HG03571 (cell line): ENCODE measurements at regions not wholly inside any gene's neighbourhood (a gene's known extent, or its start where the extent isn't known, plus 50 kb on each side); places are given as distances from the start of the nearest gene placed in this dataset.
"Not testable (repeated sequence)": the region's sequence is repeated elsewhere in the genome, so short reads cannot be mapped to it uniquely, and the experiment has no call there.

ENCODE experiments used
- ATAC-seq: cut with Tn5 transposase; IDR thresholded peaks from one replicate; pipeline ENCODE4 v1.9.1; 2021; ENCODE audit not compliant: unreplicated experiment

DNA sequence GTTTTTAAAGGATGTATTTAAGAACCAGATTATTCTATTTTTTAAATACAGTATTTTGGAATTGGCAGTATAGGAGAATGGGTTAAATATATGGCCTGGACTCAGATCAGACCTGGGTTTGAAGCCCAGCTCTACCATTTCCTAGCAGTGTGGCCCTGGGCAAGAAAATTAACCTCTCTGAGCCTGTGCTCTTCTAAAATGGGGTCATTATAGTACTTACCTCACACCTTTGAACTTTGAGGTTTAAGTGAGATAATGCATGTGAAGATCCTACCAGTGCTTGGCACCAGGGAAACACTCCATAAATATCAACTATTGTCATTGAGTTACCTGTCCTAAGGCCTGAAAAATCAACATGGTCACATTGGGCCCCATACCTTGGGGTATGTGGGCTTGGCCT is 93.4 kb upstream of the WSB1 start:
- ATAC-seq = no peak

DNA sequence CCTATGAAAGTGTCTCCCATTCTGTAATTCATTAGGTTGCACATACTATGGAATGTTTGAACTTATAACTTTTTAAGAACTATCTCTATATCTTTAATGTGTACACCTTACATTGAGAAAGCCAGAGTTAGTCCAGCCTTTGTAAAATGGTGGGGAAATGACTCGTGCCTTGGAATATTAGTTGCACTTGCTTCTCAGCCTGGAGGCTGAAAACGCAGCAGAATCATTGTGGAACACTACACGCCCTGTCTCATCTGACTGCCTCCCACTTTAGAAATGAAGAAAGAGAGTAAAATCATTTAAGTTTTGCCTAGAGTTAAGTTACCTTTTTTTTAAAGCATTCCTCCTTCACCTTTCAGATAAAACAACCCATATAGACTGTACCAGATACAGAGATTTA is 90.7 kb upstream of the WSB1 start:
- no peak for ATAC-seq

DNA sequence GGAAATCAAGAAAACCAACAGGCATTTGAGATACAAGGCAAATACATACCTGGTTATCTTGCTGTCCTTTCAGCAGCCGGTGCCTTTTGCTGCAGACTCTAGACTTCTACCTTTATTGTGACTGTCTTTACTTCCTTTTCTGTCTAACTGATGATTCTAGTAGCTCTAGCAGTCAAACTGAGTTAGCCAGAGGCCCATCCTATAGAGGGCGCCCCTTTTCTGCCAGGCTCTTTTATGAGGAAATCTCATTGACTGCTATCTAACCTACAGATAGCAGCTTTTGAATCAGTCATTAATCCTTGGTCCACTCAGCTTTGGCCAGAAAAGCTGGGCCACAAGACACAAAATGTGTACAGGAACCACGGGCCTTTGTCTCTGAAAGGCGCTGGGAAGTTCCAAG is 87.5 kb upstream of the WSB1 start:
- no peak for ATAC-seq

DNA sequence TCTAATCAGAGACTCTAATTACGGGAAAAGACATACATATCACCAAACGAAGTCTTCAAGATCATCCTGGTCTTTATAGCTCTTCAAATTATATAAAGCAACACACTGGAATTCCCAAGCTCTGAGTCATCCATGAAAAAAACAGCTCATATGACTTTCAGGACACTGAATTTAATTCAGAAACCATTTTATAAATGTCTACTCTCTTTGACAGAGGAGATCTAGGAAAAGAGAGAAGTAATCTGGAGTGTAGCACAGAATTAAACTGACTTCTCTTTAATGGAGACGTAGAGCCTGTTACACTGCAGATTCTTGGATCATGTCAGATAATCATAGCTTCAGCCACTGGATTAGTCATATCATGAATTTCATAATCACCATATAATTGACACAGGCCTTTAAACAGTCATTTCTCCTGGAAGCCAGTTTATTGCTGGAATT is 86.8 kb upstream of the WSB1 start:
- no peak for ATAC-seq

DNA sequence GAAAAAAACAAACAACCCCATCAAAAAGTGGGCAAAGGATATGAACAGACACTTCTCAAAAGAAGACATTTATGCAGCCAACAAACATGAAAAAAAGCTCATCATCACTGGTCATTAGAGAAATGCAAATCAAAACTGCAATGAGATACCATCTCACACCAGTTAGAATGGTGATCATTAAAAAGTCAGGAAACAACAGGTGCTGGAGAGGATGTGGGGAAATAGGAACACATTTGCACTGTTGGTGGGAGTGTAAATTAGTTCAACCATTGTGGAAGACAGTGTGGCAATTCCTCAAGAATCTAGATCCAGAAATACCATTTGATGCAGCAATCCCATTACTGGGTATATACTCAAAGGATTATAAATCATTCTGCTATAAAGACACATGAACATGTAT is 85.5 kb upstream of the WSB1 start:
- not testable (repeated sequence) for ATAC-seq

DNA sequence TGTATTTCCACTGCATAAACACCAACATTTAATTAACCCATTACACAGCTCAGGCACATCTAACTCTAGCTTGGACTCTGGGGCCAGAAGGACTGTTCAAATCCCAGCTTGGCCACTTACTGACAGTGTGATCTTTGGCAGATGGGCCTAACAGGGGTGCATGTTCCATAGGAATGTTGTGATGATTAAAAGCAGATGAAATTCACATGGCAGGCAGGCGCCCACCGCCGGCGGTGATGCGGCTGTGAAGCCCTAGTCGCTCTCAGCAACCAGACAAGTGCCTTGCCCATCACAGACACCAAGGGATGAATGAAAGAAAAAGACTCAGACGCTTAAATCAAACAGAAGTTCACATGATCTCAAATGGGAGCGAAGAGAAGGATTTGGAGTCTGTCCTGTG is 84.6 kb upstream of the WSB1 start:
- ATAC-seq = no peak

DNA sequence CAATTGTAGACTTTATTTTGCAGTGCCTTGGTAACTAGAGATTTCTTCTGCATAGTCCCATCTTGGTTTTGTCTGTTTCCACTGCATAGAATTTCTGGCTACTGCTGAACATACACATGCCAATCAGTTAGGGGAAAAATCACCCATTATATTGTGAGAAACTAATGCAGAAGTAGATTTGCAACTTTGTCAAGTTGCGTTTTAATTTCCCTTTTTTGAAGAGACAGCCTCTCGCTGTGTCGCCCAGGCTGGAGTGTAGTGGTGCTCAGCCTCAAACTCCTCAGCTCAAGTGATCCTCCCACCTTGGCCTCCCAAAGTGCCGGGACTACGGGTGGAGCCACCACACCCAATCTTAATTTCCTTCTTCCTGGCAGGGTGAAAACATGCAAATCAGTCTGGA is 83.1 kb upstream of the WSB1 start:
- ATAC-seq = not testable (repeated sequence)

DNA sequence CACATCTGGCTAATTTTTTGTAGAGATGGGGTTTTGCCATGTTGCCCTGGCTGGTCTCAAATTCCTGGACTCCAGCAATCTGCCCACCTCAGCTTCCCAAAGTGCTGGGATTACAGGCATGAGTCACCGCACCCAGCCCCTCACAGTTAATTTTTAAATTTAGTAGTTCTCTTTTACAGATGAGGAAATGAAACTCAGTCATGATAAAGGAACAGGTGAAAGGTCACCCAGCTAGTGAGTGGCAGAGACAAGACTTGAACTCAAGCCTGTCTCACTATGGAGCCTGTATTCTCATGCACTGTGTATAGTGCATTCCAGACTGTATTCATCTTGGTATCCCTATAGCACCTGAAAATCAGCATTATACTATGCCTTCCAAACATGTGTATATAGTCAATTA is 77.1 kb upstream of the WSB1 start:
- no peak for ATAC-seq

DNA sequence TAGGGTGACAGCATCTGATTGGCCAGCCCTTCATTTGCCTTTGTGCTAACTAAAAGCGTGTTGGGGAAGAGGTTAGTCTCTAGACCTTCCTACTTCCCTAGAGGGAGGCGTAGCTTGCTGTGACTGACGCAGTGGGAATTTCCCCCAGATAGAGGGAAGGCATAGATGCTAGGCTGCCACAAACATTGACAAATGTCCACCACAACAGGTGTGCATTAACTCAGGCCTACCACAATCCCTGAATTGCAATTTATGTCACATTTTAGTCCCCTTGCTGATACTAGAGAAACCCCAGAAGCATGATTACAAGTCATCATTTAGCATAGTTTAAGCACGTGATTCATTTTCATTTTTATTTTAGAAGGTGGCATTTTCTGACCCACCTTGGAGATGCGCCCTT is 76.3 kb upstream of the WSB1 start:
- peak; percentile 79 for ATAC-seq

DNA sequence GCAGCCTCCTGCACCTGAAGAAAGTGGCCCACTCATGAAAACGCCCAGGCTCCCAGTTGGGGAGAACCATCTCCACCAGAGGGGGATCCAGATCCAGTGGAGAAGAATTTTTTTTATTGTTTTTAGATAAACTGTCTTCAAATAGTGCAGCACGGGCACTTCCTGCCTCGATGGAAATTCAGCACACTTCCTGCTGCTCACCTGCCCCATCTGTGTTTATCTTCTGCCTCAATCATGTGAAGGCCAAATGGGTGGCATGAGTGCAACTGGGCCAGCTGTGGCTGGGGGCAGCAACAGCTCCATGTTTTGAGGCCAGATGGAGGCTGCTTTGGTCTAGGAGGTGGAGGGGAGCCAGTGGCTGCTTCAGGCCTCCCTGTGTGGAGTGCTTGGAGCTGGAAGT is 75.9 kb upstream of the WSB1 start:
- no peak for ATAC-seq

DNA sequence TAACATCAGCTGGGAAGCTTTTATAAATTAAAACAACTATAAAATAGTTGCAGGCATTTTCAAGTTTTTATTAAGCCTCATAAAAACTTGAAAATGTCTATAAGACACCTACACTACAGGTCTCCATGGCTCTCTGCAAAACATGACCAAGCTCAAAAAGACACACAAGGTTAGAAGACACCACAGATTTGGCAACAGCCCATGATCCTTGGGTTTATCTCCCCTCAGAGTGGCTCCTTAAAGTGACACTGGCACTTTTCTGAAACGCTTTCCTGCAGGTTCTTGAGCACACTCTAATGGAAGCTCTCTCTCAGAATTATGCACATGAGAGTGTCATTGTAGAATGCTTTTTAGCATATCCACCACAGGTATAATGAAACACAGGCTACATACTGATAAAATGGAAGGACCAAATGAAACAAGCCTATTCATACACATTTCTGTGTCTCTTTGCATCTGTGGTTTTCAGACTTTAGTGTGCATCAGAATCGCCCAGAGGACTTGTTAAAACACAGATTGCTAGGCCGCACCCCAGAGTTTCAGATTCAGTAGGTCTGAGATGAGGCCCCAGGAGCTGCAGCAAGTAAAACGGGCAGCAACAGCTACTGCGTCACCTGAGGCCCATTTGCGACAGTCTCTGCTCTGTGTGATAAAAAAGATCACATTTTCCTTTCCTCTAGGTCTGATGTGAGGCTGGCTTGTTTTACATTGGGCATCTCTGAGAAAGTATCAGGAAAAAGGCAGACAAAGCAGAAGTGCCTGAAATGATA is 75.0 kb upstream of the WSB1 start:
- ATAC-seq = peak; percentile 58

DNA sequence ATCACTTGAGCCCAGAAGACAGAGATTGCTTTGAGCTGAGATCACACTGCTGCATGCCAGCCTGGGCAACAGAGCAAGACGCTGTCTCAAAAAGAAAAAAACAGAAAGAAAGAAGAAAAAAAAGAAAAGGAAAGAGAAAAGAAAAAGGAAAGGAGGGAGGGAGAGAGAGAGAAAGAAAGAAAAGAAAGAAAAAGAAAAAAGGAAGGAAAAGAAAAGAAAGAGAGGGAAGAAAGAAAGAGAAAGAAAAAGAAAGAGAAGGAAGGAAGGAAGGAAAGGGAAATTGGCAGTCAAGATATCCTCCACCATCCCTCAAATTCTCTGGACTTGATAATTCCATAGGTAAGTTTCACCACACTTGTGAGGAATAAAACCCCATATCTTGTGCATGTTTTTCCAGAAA is 71.4 kb upstream of the WSB1 start:
- ATAC-seq = no peak

DNA sequence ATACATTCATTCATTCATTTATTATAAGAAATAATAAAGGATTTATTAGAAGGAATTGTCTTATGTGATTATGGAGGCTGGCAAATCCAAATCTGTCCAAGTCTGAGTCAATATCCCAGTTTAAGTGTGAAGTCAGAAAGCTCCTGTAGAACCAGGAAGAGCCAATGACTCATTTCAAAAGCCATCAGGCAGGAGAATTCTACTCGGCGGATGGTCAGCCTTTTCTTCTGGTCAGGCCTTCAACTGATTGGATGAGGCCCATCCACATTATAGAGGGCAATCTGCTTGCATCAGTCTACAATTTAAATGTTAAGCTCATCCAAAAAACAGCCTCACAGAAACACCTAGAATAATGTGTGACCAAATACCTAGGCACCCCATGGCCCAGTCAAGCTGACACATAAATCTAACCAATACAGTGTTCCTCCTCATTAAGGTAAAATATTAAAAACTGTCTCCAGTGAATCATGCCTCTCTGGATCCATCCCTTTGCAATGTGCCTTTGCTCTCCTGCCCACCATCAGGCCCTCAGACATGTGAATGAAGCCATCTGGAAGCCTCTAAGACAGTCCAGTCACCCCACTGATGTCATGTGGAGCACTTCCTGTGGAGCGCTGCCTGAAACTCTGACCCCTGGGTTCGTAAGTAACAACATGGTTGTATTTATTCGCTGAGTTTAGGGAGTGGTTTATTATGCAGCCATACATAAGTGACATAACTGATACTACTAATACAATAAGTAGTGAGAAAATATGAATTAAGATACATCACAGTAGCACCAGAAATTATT is 69.2 kb upstream of the WSB1 start:
- ATAC-seq = no peak

DNA sequence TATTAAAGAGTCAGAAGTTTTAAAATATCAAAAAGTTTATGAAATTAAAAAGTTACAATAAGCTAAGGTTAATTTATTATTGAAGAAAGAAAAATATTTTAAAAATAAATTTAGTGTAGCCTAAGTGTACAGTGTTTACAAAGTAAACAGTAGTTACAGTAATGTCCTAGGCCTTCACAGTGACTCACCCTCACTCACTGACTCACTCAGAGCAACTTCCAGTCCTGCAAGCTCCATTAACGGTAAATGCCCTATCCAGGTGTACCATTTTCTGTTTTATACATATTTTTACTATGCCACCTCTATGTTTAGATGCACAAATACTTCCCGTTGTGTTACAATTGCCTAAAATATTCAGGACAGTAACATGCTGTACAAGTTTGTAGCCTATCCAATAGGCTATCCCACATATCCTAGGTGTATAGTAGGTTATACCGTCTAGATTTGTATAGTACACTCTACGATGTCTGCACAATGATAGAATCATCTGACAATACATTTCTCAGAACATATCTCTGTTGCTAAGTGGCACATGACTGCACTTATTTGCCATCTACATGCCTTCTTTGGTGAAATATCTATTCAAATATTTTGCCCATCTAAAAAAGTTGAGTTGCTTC is 67.2 kb upstream of the WSB1 start:
- no peak for ATAC-seq

DNA sequence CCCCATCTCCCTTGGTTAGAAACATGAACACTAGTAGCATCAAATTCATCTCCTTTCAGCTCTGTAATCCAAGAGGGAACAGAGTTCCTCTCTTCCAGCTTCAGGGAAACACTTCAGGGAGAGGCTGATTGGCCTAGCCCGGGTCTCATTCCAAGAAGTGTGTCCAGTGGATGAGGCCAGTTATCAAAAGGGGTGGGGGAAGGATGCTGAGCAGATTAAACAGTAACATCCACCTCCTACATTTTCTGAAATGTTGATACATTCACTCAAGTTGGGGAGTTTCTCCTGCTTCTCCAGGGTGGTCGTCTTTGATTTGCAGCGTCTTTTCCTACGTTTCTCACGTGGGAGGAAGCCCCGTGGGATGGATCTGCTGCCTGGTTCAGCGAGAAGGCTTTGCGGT is 62.9 kb upstream of the WSB1 start:
- ATAC-seq = no peak

DNA sequence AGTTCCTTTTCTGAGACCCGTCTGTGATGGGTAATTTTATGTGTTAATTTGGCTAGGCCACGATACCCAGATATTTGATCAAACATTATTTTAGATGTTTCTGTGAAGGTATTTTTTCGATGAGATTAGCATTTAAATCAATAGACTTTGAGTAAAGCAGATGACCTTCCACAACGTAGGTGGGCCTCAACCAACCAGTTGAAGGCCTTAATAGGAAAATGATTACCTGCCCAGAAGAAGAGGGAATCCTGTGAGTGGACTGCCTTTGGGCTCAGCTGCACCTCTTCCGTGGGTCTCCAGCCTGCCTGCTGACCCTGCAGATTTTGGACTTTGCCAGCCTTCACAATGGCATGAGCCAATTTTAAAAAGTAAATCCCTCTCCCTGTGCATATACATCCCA is 61.6 kb upstream of the WSB1 start:
- ATAC-seq = no peak

DNA sequence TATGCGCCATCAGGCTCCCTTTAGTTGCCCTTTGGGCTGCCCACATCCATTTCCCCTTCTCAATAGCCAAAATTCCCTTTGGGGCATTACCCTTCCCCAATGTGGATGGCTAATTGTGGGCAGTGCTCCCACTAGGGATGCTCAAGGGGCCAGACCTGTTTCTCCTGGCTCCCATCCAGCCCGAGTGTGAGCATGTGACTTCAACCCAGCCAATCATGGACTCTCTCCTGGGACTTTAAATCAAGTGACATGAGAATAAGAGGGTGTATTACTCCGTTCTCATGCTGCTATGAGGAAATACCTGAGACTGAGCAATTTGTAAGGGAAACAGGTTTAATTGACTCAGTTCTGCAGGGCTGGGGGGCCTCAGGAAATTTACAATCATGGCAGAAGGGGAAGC is 60.9 kb upstream of the WSB1 start:
- ATAC-seq = no peak

DNA sequence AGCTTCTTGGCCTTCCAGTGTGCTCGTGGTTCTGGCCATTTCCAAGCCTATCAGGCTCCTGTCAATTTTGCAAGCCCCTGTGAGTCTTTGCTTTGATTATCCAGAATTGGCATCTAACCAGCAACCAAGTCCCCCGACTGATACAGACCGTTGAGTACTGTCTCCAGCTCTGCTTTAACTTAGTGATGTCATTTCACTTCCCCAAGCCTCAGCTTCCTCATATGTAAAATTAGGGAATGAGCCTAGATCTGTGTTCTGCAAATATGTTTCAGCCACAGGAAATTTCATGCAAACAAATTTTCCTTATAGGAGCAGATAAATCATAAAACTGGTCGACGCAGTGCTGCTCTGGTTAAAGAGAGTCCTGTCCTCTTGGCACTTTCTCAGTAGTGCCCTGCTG is 60.1 kb upstream of the WSB1 start:
- ATAC-seq = no peak

DNA sequence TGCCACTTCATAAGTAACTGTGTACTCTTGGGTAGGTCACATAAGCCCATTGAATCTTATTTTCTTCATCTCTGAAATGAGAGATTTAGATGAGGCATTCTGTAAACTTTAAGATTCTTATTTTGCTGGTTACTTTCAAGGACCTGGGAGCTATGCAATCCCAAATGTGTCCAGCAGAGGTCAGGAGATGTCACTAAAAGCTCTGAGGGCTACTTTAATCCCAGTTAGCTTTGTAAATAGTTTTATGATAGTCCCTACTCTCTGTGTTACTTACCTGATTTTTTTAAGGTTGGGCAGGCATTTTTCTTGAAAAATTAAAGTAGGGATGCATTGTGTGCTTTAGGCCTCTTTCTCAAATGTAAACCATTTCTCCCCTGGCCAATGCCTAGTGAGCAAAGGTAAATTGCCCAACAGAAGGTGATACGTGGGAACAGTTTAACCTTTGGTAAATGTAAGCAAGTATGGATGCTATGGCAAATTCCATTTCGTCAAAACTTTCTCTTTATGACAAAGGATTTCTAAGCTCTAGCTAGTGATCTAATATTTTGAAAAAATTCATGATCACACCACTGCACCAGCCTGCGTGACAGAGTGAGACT is 57.1 kb upstream of the WSB1 start:
- no peak for ATAC-seq

DNA sequence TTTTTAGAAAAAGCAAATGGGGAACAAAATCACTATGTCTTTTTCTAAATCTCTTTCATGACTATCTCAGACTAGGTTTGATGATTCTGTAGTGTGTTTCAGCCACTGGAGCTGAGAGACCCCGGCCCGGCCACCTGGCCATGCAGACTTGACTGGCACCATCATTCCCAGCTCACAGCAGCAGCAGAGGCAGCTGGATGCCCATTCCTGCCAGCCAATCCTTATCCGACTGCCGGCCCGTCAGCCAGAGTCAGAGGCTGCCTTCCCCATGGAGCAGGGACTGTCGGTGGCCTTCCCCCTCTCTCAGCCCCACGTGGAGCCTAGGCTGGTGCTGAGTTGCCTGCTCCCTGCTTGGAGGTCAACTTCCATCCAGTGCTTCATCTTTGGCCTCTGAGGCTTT is 56.0 kb upstream of the WSB1 start:
- no peak for ATAC-seq

DNA sequence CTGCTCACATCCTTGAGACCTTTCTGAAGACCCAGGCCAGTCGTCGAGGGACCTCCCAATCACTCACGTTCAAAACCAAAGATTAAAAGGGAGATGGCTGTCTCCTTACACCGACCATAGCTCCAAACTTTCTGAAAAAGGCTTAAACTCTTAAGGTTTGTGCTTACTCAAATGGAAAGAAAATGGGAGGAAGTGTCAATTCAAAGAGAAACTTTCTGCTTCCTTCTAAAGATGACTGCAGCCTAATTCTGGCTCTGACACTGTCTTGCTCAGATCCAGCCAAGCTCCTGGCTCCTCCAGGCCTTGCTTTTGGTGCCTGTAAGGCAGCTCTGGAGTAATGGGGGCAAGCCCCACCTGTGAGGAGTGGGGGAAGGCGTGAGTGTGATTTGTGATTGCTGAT is 54.9 kb upstream of the WSB1 start:
- ATAC-seq = peak; percentile 37

DNA sequence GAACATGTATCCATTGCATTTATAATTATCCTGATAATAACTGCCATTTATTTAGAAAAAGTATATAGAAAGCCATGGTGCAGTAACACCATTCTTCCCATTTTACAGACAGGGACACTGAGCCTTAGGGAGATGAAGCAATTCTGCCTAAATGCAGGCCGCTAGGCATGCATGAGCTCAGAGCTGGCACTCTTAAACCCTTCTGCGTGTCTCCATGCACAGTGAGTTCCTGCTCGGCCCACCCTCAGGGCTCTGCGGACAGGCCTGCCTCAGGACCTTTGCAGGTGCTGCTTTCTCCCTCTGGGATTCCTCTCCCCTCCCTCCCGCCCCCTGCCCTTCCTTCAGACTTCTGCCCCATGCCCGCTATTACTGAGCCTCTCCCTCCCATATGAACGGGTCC is 54.3 kb upstream of the WSB1 start:
- no peak for ATAC-seq
